GM19452 (cell line): ENCODE measurements at regions not wholly inside any gene's neighbourhood (a gene's known extent, or its start where the extent isn't known, plus 50 kb on each side); places are given as distances from the start of the nearest gene placed in this dataset.

Experiments
- ATAC-seq: cut with Tn5 transposase; IDR thresholded peaks from one replicate; pipeline ENCODE4 v1.9.1; 2021; ENCODE audit not compliant: unreplicated experiment

- ATAC-seq = no peak
Measured at GRCh38 chr7:32347244-32347828, 142.8 kb downstream of the LSM5 start.

GRCh38 chr7:32346253-32346652, 143.9 kb downstream of the LSM5 start:
- ATAC-seq = no peak

- ATAC-seq = no peak
Measured at GRCh38 chr7:32336726-32337125, 153.5 kb downstream of the LSM5 start.

- ATAC-seq = no peak
Measured at GRCh38 chr7:32335107-32335506, 155.1 kb downstream of the LSM5 start.

- ATAC-seq = no peak
Measured at GRCh38 chr7:32330602-32331001, 159.6 kb downstream of the LSM5 start.

- ATAC-seq = no peak
Measured at GRCh38 chr7:32326078-32326477, 164.1 kb downstream of the LSM5 start.

GRCh38 chr7:32323712-32324111, 166.5 kb downstream of the LSM5 start:
- ATAC-seq = no peak

- no peak for ATAC-seq
Measured at GRCh38 chr7:32319012-32319382, 171.2 kb downstream of the LSM5 start.

- ATAC-seq = no peak
Measured at GRCh38 chr7:32318300-32319011, 171.7 kb downstream of the LSM5 start.

- ATAC-seq = no peak
Measured at GRCh38 chr7:32316839-32317238, 173.3 kb downstream of the LSM5 start.

GRCh38 chr7:32314761-32315160, 175.4 kb downstream of the LSM5 start:
- ATAC-seq = no peak

GRCh38 chr7:32301427-32301826, 188.8 kb downstream of the LSM5 start:
- ATAC-seq = no peak

GRCh38 chr7:32299133-32299702, 191.0 kb downstream of the LSM5 start:
- ATAC-seq = no peak

- no peak for ATAC-seq
Measured at GRCh38 chr7:32298408-32299132, 191.6 kb downstream of the LSM5 start.

GRCh38 chr7:32293833-32294232, 196.3 kb downstream of the LSM5 start:
- no peak for ATAC-seq

- ATAC-seq = no peak
Measured at GRCh38 chr7:32289651-32290414, 200.3 kb downstream of the LSM5 start.

GRCh38 chr7:32285698-32286097, 204.5 kb downstream of the LSM5 start:
- no peak for ATAC-seq

- ATAC-seq = no peak
Measured at GRCh38 chr7:32283546-32283945, 206.6 kb downstream of the LSM5 start.

GRCh38 chr7:32279500-32279899, 209.3 kb upstream of the PDE1C start:
- no peak for ATAC-seq

GRCh38 chr7:32275216-32276009, 205.2 kb upstream of the PDE1C start:
- peak; percentile 79 for ATAC-seq
